ENCODE measurements at regions not wholly inside any gene's neighbourhood (a gene's known extent, or its start where the extent isn't known, plus 50 kb on each side); places are given as distances from the start of the nearest gene placed in this dataset.

DNA sequence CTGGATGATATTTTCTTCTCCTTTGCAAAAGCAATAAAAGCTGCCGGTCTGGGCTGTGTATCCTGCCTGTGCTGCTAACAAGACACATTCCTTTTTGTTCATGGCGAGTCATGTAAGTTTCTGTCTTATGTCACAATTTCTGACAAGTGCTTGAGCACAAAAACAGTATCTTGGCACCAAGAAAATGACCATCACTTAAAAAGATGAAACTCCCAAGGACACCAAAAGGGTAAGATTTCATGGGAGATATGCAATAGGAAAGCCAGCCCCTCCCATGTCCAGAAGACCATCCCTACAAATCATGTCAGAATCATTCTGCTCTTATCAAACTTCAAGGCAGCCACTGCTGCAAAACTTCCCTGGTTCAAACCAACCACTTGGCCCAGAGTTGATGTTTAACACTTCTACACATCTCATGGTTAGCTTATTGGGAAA is 375.4 kb upstream of the ZNF507 start:
- H3K27ac ChIP-seq (replicated peaks) = no peak overlapping the region
- no peaks in the 10 kb centered on the region for H3K27me3 ChIP-seq (ENCODE audit: insufficient read depth, poor library complexity, severe bottlenecking)
- no peak for DNase-seq (ENCODE audit: low read depth in 1 of 2, low spot score in 1 of 2)
- H3K4me3 ChIP-seq (replicated peaks; ENCODE audit: insufficient read depth, low read length) = no peak overlapping the region
- TF ChIP-seq, protein P1, sequence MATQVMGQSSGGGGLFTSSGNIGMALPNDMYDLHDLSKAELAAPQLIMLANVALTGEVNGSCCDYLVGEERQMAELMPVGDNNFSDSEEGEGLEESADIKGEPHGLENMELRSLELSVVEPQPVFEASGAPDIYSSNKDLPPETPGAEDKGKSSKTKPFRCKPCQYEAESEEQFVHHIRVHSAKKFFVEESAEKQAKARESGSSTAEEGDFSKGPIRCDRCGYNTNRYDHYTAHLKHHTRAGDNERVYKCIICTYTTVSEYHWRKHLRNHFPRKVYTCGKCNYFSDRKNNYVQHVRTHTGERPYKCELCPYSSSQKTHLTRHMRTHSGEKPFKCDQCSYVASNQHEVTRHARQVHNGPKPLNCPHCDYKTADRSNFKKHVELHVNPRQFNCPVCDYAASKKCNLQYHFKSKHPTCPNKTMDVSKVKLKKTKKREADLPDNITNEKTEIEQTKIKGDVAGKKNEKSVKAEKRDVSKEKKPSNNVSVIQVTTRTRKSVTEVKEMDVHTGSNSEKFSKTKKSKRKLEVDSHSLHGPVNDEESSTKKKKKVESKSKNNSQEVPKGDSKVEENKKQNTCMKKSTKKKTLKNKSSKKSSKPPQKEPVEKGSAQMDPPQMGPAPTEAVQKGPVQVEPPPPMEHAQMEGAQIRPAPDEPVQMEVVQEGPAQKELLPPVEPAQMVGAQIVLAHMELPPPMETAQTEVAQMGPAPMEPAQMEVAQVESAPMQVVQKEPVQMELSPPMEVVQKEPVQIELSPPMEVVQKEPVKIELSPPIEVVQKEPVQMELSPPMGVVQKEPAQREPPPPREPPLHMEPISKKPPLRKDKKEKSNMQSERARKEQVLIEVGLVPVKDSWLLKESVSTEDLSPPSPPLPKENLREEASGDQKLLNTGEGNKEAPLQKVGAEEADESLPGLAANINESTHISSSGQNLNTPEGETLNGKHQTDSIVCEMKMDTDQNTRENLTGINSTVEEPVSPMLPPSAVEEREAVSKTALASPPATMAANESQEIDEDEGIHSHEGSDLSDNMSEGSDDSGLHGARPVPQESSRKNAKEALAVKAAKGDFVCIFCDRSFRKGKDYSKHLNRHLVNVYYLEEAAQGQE (IDR thresholded peaks at IDR 0.05; ENCODE audit: insufficient replicate concordance, low read depth) = no peak
- no peak for TF ChIP-seq CTCF (IDR thresholded peaks at IDR 0.05; ENCODE audit: insufficient read depth, low read length)
- TF ChIP-seq SPI1 (IDR thresholded peaks at IDR 0.05; ENCODE audit: borderline replicate concordance, low read depth) = no peak
- TF ChIP-seq GABPA (IDR thresholded peaks at IDR 0.05; ENCODE audit: low read depth) = no peak
- no peak for TF ChIP-seq POLR2AphosphoS5 (IDR thresholded peaks at IDR 0.05; ENCODE audit: low read depth)

- TF ChIP-seq POLR2AphosphoS5 (IDR thresholded peaks at IDR 0.05; ENCODE audit: low read depth) (no peak), CTCF (IDR thresholded peaks at IDR 0.05; ENCODE audit: insufficient read depth, low read length) (no peak), SPI1 (IDR thresholded peaks at IDR 0.05; ENCODE audit: borderline replicate concordance, low read depth) (no peak), GABPA (IDR thresholded peaks at IDR 0.05; ENCODE audit: low read depth) (no peak)
- TF ChIP-seq, protein P1 (IDR thresholded peaks at IDR 0.05; ENCODE audit: insufficient replicate concordance, low read depth) = no peak
- no peaks in the 10 kb centered on the region for H3K27me3 ChIP-seq (ENCODE audit: insufficient read depth, poor library complexity, severe bottlenecking)
- H3K4me3 ChIP-seq (replicated peaks; ENCODE audit: insufficient read depth, low read length) = no peak overlapping the region
- no peak overlapping the region for H3K27ac ChIP-seq (replicated peaks)
- DNase-seq (ENCODE audit: low read depth in 1 of 2, low spot score in 1 of 2) = no peak
Measured at GRCh38 chr19:31974290-31974689, 371.1 kb upstream of the ZNF507 start.

DNA sequence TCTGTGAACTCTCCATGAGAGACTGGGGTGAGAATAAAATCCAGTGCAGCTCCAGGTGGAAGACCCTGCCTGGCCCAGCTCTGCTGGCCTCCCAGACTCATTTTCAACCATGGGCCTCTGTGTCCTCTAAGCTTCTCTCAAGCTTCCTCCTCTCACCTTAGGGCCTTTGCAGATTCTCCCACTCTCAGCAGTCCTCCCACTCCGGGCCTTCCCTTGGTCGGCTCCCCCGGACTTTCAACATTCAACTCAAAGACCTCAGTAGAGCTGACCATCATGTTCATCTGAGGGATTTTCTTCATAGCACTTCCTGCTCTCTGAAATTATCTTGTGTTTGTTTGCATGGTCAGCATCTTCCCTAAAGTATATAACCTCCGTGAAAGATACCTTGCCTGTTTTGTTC is 370.5 kb upstream of the ZNF507 start:
- Histone ChIP-seq H3K4me3 (replicated peaks; ENCODE audit: insufficient read depth, low read length) (no peak overlapping the region), H3K27ac (replicated peaks) (no peak overlapping the region), H3K27me3 (ENCODE audit: insufficient read depth, poor library complexity, severe bottlenecking) (no peaks in the 10 kb centered on the region)
- TF ChIP-seq, protein P1 (IDR thresholded peaks at IDR 0.05; ENCODE audit: insufficient replicate concordance, low read depth) = no peak
- TF ChIP-seq GABPA (IDR thresholded peaks at IDR 0.05; ENCODE audit: low read depth) (no peak), SPI1 (IDR thresholded peaks at IDR 0.05; ENCODE audit: borderline replicate concordance, low read depth) (no peak), POLR2AphosphoS5 (IDR thresholded peaks at IDR 0.05; ENCODE audit: low read depth) (no peak), CTCF (IDR thresholded peaks at IDR 0.05; ENCODE audit: insufficient read depth, low read length) (no peak)
- no peak for DNase-seq (ENCODE audit: low read depth in 1 of 2, low spot score in 1 of 2)

All from HL-60 (cell line).